RWPE1 (cell line): ENCODE measurements at regions not wholly inside any gene's neighbourhood (a gene's known extent, or its start where the extent isn't known, plus 50 kb on each side); places are given as distances from the start of the nearest gene placed in this dataset.

Source experiments
- CTCF ChIA-PET: fragments of 350-600 bp; sonication (Branson Sonifier 250); formaldehyde crosslinking; extraction: SDS; loops from one replicate; lab custom pipeline; 2021; lab: Yijun Ruan, JAX
- POLR2A ChIA-PET: fragments of 400-600 bp; formaldehyde crosslinking; extraction: SDS; loops from one replicate; lab custom pipeline; 2020; ENCODE audit warnings: antibody characterized with exemption; ENCODE audit not compliant: low non-redundant PET; lab: Yijun Ruan, JAX
- DNase-seq: peaks from one replicate; pipeline ENCODE4 v3.0.0; 2012; ENCODE audit warnings: low spot score
- H3K27ac ChIP-seq: fragments of 450-650 bp; 2 replicates; pipeline ENCODE4 v1.5.1; 2017
- TF ChIP-seq, protein P1 (sequence below): fragments of 450-650 bp; conservative IDR thresholded peaks from 2 replicates; pipeline ENCODE4 v1.5.1; 2017; ENCODE audit warnings: low read depth, mild to moderate bottlenecking

DNA sequence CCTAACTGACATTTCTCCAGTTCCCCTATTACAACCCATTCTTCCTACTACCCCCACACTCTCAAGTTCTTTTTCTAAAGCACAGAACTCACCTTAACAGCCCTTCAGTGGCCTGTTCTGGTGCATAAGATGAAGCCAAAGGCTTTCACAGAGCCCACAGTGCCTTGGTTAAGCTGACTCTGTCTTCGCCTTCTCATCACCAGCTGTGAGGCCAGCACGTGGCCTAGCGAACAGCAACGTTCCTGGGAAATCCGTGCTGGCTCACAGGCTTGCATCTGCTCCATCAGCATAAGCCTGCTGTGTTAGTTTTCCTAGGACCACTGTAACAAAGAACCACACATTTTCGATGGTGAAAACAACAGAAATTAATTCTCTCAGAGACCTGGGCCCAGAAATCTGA lies 67.9 kb upstream of the LPAR1 start:
- ChIA-PET CTCF (no interaction called here), POLR2A (no interaction called here)
- no peak overlapping the region for H3K27ac ChIP-seq
- TF ChIP-seq, protein P1, sequence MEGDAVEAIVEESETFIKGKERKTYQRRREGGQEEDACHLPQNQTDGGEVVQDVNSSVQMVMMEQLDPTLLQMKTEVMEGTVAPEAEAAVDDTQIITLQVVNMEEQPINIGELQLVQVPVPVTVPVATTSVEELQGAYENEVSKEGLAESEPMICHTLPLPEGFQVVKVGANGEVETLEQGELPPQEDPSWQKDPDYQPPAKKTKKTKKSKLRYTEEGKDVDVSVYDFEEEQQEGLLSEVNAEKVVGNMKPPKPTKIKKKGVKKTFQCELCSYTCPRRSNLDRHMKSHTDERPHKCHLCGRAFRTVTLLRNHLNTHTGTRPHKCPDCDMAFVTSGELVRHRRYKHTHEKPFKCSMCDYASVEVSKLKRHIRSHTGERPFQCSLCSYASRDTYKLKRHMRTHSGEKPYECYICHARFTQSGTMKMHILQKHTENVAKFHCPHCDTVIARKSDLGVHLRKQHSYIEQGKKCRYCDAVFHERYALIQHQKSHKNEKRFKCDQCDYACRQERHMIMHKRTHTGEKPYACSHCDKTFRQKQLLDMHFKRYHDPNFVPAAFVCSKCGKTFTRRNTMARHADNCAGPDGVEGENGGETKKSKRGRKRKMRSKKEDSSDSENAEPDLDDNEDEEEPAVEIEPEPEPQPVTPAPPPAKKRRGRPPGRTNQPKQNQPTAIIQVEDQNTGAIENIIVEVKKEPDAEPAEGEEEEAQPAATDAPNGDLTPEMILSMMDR: no peak
- DNase-seq: no peak

DNA sequence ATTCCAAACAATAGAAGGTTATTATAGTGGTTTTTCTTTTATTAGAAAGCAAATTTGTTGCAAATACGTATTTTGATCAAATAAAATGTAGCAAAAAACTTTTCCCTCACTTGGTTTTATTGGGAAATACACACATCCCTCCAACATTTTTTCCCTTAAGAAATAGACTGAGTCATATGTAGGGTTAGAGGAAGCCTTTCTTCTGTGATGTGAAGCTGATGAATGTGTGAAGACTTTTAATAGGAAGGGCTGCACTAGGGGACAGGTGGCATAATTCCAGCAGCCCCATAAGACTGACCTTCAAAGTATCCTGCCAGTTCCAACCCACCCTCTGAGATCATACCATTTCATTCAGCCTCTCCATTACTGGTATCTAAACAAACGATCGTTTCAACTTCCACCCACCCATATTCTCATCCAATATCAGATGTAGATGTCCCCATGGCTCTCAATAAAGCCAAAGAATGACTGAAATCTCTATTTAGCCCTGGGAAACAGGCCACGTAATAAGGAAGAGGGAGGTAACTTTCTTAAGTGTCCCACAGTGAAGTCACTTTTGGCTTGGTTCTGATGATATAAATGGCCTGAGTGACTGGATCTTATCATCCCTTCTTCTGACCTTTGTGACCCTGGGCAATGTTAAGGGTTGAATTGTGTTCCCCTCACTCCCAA lies 64.7 kb upstream of the LPAR1 start:
- CTCF ChIA-PET: interaction anchor here (0.7 kb wide), 1 partner anchor 167 kb away, joined by 6 read pairs; no protein-coding TSS in a partner anchor
- TF ChIP-seq, protein P1: no peak
- POLR2A ChIA-PET: no interaction called here
- DNase-seq: no peak
- no peak overlapping the region for H3K27ac ChIP-seq

DNA sequence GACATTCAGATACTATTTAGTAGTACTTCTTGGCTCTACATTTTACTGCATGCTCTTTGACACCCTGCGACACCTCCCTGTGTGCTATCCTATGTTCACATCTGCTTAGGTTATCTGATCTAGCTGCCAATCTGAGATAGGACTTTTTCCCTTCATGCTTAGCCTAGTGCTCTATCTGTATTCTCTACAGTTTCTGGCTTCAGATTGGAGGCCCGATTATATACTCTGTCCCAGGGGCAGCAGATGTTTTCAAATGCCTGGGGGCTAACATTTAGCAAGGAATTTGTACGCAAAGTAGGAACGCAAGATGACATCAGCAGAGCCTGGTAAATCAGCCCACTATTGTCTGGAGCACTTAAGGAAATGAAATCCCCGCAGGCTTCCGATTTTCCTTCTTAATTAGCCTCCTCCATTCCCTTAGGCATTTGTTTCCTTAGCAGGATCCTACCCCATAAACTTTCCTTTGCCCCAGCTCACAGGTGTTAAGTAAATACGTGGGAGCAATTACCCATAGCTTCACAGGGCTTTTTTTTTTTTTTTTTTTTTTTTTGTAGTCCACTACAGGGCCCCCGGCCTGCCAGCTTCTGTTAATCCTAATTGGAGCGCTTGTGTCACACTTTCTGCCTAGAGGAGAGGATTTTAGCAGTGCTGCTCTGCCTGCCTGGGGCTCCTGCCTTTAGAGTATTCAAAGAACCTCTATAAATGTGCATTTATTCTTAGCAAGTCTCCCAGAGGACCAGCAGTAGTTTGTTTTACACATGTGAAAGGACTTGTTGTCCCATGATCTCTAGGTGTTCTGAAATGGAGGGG lies 61.1 kb upstream of the LPAR1 start:
- DNase-seq: no peak
- ChIA-PET CTCF (no interaction called here), POLR2A (no interaction called here)
- H3K27ac ChIP-seq: no peak overlapping the region
- TF ChIP-seq, protein P1: no peak

DNA sequence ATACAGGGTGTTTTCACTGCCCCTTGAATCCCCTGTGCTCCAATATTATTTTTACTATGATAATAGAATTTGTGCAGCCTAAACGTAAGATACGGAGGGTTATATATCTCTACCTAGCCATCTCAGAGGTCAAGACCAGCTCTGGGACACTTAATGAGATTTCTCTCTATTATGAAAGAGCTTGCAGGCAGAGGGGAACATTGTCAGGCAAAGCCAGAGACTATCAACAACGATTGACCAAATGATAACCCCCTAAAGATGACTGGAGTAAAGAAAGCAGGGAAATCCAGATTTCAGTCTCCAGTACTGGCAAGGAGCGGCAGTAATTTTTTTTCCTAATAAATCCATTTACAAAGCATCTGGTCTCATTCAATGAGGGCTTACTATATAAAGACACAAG lies 59.8 kb upstream of the LPAR1 start:
- CTCF ChIA-PET: no interaction called here
- POLR2A ChIA-PET: interaction anchor here (0.6 kb wide), 1 partner anchor 37 kb away, joined by 8 read pairs; no protein-coding TSS in a partner anchor
- TF ChIP-seq, protein P1: no peak

DNA sequence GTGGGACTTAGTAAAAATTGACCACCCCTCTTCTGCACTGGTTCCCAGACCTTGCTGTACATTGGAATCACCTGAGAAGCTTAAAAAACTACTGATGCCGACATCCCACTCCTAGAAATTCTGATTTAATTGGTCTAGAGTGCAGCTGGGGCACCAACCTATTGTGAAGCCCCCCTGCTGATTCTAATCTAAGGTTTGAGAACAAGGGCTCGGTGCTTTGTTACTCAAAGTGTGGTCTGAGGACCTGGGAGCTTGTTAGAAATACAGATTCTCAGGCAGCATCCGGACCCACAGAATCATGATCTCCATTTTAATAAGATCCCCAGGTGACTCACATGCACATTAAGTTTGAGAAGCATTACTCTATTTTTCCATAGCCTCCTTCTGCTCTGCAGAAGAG lies 57.8 kb upstream of the LPAR1 start:
- CTCF ChIA-PET: no interaction called here
- DNase-seq: no peak
- no peak overlapping the region for H3K27ac ChIP-seq
- TF ChIP-seq, protein P1: no peak
- POLR2A ChIA-PET: no interaction called here

More for the DNA sequence above, 59.8 kb upstream of the LPAR1 start:
- no peak overlapping the region for H3K27ac ChIP-seq
- no peak for DNase-seq

DNA sequence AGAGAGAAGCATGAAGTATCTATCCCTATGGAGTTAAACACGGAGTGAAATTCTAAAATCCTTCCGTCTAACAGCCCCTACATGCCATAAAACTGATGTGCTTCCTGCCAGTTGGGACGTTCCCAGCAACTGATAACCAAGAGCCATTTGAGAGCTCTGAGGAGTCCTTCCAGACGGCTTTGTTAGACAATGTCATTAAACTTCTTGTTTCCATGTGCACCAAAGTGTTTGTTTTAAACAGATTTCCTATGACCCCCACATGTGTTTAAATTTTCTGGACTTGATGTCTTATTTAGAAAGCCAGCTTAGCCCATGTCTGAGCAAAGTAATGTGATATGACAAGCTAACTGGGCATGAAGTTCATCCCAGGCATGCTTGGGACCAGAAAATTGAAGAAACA lies 57.2 kb upstream of the LPAR1 start:
- DNase-seq: no peak
- TF ChIP-seq, protein P1: no peak
- no peak overlapping the region for H3K27ac ChIP-seq
- CTCF ChIA-PET: interaction anchor here (0.6 kb wide), 1 partner anchor 488 kb away, joined by 3 read pairs; no protein-coding TSS in a partner anchor
- POLR2A ChIA-PET: no interaction called here
